ENCODE measurements at regions not wholly inside any gene's neighbourhood (a gene's known extent, or its start where the extent isn't known, plus 50 kb on each side); places are given as distances from the start of the nearest gene placed in this dataset.

- TF ChIP-seq CTCF (IDR thresholded peaks at IDR 0.05) (no peak), POLR2A (IDR thresholded peaks at IDR 0.05) (no peak)
These were observed 229.2 kb downstream of the ALX1 start for GRCh38 chr12:85509081-85509856.

Data from lower leg skin (tissue), 3 donors.